ENCODE measurements at regions not wholly inside any gene's neighbourhood (a gene's known extent, or its start where the extent isn't known, plus 50 kb on each side); places are given as distances from the start of the nearest gene placed in this dataset.
"Not testable (repeated sequence)": the region's sequence is repeated elsewhere in the genome, so short reads cannot be mapped to it uniquely, and the experiment has no call there.

- TF ChIP-seq TAF1 (IDR thresholded peaks at IDR 0.05; ENCODE audit: borderline replicate concordance, low read depth, low read length); POLR2AphosphoS5 (IDR thresholded peaks at IDR 0.05; ENCODE audit: low read depth, low read length); POLR2A (IDR thresholded peaks at IDR 0.05; ENCODE audit: low read depth, low read length): not testable (repeated sequence)
Observed at GRCh38 chrX:107393656-107394055, 55.8 kb upstream of the FRMPD3 start.
